Common myeloid progenitor, CD34-positive (primary cell): ENCODE measurements at regions not wholly inside any gene's neighbourhood (a gene's known extent, or its start where the extent isn't known, plus 50 kb on each side); places are given as distances from the start of the nearest gene placed in this dataset.

Experiments used
- CTCF ChIA-PET: fragments of 350-600 bp; sonication (Branson Sonifier 250); formaldehyde crosslinking; loops from one replicate; lab custom pipeline; 2021; ENCODE audit warnings: antibody characterized with exemption; lab: Charles Lee
- POLR2A ChIA-PET: fragments of 350-600 bp; sonication (Branson Sonifier 250); formaldehyde crosslinking; loops from one replicate; lab custom pipeline; 2021; ENCODE audit warnings: antibody characterized with exemption; lab: Charles Lee
- DNase-seq, 3 donors: peaks; one replicate each; pipeline versions ENCODE4 v3.0.0 to v3.0.0-alpha.2; 2013
- H3K27ac ChIP-seq, 2 experiments: 1 replicate in 1 of 2; 2 replicates in 1 of 2; pipeline ENCODE4 v1.7.0; 2013; ENCODE audit warnings: inconsistent platforms in 2 of 2, low read length in 2 of 2, mild to moderate bottlenecking in 2 of 2, low read depth in 1 of 2, moderate library complexity in 1 of 2; ENCODE audit not compliant: severe bottlenecking in 2 of 2, insufficient read depth in 1 of 2, poor library complexity in 1 of 2
- H3K27me3 ChIP-seq, 5 experiments: replicated peaks in 2 of 5; 1 replicate in 3 of 5; 2 replicates in 2 of 5; pipeline versions ENCODE4 v1.6.1 to v1.7.0; 2013; ENCODE audit warnings: low read length in 4 of 5, mild to moderate bottlenecking in 2 of 5, moderate library complexity in 2 of 5, inconsistent platforms in 1 of 5; ENCODE audit not compliant: insufficient read depth in 5 of 5, control insufficient read depth in 4 of 5
- H3K36me3 ChIP-seq, 4 experiments: 1 replicate in 2 of 4; 2 replicates in 2 of 4; pipeline versions ENCODE4 v1.6.1 to v1.7.0; 2013; ENCODE audit warnings: low read length in 3 of 4, control low read depth in 1 of 4, mild to moderate bottlenecking in 1 of 4; ENCODE audit not compliant: control insufficient read depth in 4 of 4, insufficient read depth in 4 of 4
- H3K4me1 ChIP-seq, 4 experiments: 1 replicate in 3 of 4; 2 replicates in 1 of 4; pipeline versions ENCODE4 v1.6.1 to v1.7.1; 2013; ENCODE audit warnings: low read length in 3 of 4, mild to moderate bottlenecking in 3 of 4, control low read depth in 1 of 4, inconsistent platforms in 1 of 4, moderate library complexity in 1 of 4; ENCODE audit not compliant: control insufficient read depth in 4 of 4, insufficient read depth in 4 of 4; ENCODE audit errors: control extremely low read depth in 1 of 4
- H3K4me3 ChIP-seq, 7 experiments: 1 replicate in 4 of 7; 2 replicates in 3 of 7; pipeline versions ENCODE4 v1.5.1 to v1.7.0; 2013; ENCODE audit warnings: mild to moderate bottlenecking in 7 of 7, low read length in 6 of 7, moderate library complexity in 6 of 7, inconsistent platforms in 2 of 7, low read depth in 2 of 7, control low read depth in 1 of 7; ENCODE audit not compliant: insufficient read depth in 4 of 7, control insufficient read depth in 1 of 7; ENCODE audit errors: extremely low read depth in 1 of 7
- H3K9me3 ChIP-seq, 5 experiments: 1 replicate in 4 of 5; 2 replicates in 1 of 5; pipeline versions ENCODE4 v1.6.1 to v1.7.1; 2013; ENCODE audit warnings: low read length in 4 of 5, mild to moderate bottlenecking in 2 of 5, inconsistent platforms in 1 of 5, low read depth in 1 of 5, moderate library complexity in 1 of 5; ENCODE audit not compliant: control insufficient read depth in 4 of 5, insufficient read depth in 2 of 5; ENCODE audit errors: control extremely low read depth in 1 of 5
- WGBS: methylation state at CpG from one replicate; pipeline ENCODE4 v1.1.5; 2013; ENCODE audit not compliant: insufficient coverage; 5-methylcytosine and 5-hydroxymethylcytosine counted together

- ChIA-PET POLR2A (no interaction called here), CTCF (no interaction called here)
- no peak for DNase-seq
- H3K9me3 ChIP-seq = peaks cover 0 to 3% (median 0%) of the 10 kb centered on the region in 5 experiments
- H3K27me3 ChIP-seq = no peaks in the 10 kb centered on the region
- H3K36me3 ChIP-seq = no peaks in the 10 kb centered on the region
- WGBS = 100% methylated on average over 3 of the region's 6 CpGs
- no peak overlapping the region for H3K4me3 ChIP-seq
- no peak overlapping the region for H3K27ac ChIP-seq
- no peaks in the 10 kb centered on the region for H3K4me1 ChIP-seq
Measured at GRCh38 chr9:80251778-80252177, 680.0 kb downstream of the TLE4 start.

GRCh38 chr9:80242022-80242421 is 670.3 kb downstream of the TLE4 start:
- H3K4me1 ChIP-seq = no peaks in the 10 kb centered on the region
- CTCF ChIA-PET = no interaction called here
- no peak overlapping the region for H3K27ac ChIP-seq
- WGBS = 83% methylated on average over 2 of the region's 2 CpGs
- H3K36me3 ChIP-seq = no peaks in the 10 kb centered on the region
- POLR2A ChIA-PET = no interaction called here
- no peak overlapping the region for H3K4me3 ChIP-seq
- H3K9me3 ChIP-seq = peaks cover 0 to 4% (median 0%) of the 10 kb centered on the region in 5 experiments
- no peak for DNase-seq
- H3K27me3 ChIP-seq = no peaks in the 10 kb centered on the region

DNA sequence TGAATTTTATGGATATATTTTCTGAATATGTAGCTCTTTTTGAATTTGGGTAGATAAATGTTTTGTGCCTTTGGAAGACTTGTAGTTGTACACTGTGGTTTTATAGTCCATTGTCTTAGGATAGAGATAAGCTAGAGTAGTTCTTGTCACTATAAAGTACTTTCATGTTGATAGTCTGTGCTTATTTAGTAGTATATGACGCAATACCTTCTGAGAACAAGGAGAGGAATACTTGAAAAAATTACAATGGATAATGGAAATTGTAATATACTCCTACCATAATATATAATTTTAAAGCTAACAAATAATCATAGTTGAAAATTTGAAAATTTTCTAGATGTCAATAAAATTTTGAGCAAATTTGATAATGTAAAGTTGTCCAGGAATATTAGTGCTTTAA is 664.0 kb downstream of the TLE4 start:
- H3K9me3 ChIP-seq = peaks cover 0 to 8% (median 0%) of the 10 kb centered on the region in 5 experiments
- no peak overlapping the region for H3K4me3 ChIP-seq
- H3K36me3 ChIP-seq = no peaks in the 10 kb centered on the region
- no peak overlapping the region for H3K27ac ChIP-seq
- no peaks in the 10 kb centered on the region for H3K27me3 ChIP-seq
- DNase-seq = no peak
- POLR2A ChIA-PET = no interaction called here
- WGBS = no CpG with 5 or more reads among the region's 1 CpG
- H3K4me1 ChIP-seq = no peaks in the 10 kb centered on the region
- CTCF ChIA-PET = no interaction called here

DNA sequence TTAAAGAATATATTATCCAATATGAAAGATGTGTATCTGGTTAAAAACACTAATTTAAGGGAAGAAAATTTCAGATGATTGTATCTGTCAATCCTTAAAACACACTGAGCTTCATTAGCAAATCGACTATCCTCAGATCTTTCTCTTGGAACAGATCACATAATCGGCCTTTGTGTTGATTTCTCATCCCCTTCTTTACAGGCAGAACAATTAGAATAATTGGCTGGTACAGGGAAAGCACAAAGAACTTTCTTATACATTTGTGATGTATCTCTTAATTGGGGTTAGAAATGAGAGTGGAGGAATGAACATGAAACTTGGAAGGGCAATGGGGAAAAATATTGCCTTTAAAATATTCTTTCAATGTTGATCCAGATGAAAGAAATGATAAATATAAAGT is 662.1 kb downstream of the TLE4 start:
- DNase-seq = no peak
- H3K4me3 ChIP-seq = no peak overlapping the region
- no peak overlapping the region for H3K27ac ChIP-seq
- H3K36me3 ChIP-seq = no peaks in the 10 kb centered on the region
- POLR2A ChIA-PET = no interaction called here
- peaks cover 0 to 8% (median 0%) of the 10 kb centered on the region in 5 experiments for H3K9me3 ChIP-seq
- WGBS = no CpG with 5 or more reads among the region's 2 CpGs
- H3K27me3 ChIP-seq = no peaks in the 10 kb centered on the region
- CTCF ChIA-PET = interaction anchor here (1.0 kb wide), 1 partner anchor 10 kb away, joined by 3 read pairs; no protein-coding TSS in a partner anchor
- H3K4me1 ChIP-seq = no peaks in the 10 kb centered on the region

DNA sequence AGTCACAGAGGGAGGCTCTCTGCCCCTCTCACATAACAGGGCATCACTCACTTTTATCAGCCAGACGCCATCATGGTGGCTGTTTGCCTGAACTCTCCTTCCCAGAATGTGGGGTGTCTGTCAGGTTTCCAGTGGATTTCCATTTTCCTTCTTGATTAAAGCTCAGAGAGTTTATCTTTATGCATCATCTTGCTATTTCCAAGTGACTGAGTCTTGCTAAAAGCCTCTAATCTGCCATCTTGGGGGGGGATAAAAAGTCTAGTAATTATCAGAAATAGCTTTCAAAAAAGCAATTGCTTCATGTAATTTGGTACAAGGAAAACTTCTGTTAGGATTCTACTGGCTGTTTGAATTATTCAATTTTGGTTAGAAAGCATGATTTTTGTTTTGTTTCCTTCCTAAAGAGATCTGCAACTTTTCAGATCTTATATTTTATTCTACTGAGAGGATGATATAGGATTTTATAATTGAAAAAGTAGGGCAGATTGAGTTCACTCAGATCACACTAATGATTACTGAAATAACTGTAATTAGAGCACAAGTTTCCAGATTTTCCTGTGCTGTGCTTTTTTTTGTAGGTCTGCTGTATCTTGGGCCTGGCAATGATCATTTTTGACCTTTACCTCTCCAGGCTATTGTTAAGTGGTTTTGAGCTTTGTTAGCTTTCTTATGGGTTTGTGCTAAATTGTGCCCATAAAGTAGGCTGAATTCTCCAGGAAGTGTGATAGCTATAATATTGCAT is 661.5 kb downstream of the TLE4 start:
- Histone ChIP-seq H3K36me3 (no peaks in the 10 kb centered on the region), H3K27ac (no peak overlapping the region), H3K27me3 (no peaks in the 10 kb centered on the region), H3K9me3 (peaks cover 0 to 8% (median 0%) of the 10 kb centered on the region in 5 experiments), H3K4me1 (no peaks in the 10 kb centered on the region), H3K4me3 (no peak overlapping the region)
- DNase-seq = no peak
- 100% methylated on average over 1 of the region's 1 CpG for WGBS
- ChIA-PET POLR2A (no interaction called here), CTCF (interaction anchor here (1.0 kb wide), 1 partner anchor 11 kb away, joined by 3 read pairs; no protein-coding TSS in a partner anchor)

DNA sequence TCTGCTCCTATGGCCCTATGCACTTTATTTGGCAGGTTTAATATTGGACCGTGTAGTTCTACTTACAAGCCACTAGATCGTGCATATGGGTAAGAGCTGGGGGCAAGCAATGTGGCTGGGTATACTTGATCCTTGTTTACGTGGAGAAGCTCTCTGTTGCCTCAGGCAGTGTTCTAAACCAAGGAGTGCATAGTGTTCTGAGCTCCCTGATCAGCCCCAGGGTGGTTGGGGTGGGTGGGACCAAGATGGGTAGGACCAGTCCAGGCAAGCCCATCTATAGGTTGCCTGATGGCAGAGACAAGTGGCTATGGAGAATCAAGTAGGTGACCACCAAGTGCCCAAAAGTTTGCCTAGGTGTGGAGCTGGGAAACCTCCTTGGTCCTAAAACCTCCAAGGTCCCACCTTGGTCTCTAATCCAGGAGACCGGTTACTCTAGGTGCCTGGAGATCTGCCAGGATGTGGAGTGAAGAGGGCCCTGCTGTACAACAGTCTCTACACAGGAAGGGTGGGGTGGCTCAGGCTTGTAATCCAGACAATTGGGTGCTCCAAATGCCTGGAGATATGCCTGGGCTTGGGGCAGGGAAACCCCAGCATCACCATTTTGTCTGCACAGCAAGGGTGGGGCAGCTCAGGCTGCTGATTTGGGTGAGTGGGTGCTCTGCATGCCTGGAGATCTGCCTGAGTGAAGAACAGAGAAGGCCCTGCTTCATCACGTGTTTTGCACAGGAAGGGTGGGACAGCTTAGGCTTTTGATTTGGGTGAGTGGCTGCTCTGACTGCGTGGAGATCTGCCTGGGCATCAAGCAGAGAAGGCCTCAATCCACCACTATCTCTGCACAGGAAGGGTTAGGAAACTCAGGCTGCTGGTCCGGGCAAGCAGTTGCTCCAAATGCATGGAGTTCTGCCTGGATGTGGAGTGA is 659.8 kb downstream of the TLE4 start:
- Histone ChIP-seq H3K27me3 (no peaks in the 10 kb centered on the region), H3K4me1 (no peaks in the 10 kb centered on the region), H3K4me3 (no peak overlapping the region), H3K36me3 (no peaks in the 10 kb centered on the region), H3K27ac (no peak overlapping the region), H3K9me3 (peaks cover 0 to 4% (median 0%) of the 10 kb centered on the region in 5 experiments)
- POLR2A ChIA-PET = no interaction called here
- CTCF ChIA-PET = no interaction called here
- DNase-seq = peak in 1 of 3 donors; percentile 0
- WGBS = 73% methylated on average over 5 of the region's 7 CpGs

DNA sequence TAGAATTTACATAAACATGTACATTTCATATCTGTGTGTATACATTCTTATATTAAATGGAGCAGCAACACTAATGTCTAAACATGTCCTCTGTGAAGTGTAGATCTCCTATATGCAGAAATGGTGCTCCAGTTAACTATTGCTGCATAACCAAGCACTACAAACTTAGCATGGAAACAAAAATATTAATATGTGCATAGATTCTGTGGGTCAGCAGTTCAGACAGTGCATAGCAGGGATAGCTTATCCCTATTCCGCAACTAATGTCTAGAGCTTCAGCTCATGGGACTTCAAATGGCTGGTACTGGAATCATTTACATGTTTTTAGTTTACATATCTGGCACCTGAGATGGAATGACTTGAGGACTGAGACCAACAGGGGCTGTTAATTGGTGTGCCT is 652.1 kb downstream of the TLE4 start:
- no peaks in the 10 kb centered on the region for H3K27me3 ChIP-seq
- H3K27ac ChIP-seq = no peak overlapping the region
- H3K4me3 ChIP-seq = no peak overlapping the region
- CTCF ChIA-PET = no interaction called here
- no peaks in the 10 kb centered on the region for H3K36me3 ChIP-seq
- POLR2A ChIA-PET = no interaction called here
- 90% methylated on average over 1 of the region's 1 CpG for WGBS
- no peaks in the 10 kb centered on the region for H3K9me3 ChIP-seq
- DNase-seq = no peak
- H3K4me1 ChIP-seq = no peaks in the 10 kb centered on the region
